ENCODE measurements at regions not wholly inside any gene's neighbourhood (a gene's known extent, or its start where the extent isn't known, plus 50 kb on each side); places are given as distances from the start of the nearest gene placed in this dataset.

GRCh38 chr20:50259705-50260478 is 69.3 kb downstream of the CEBPB start:
- no peak for DNase-seq

- DNase-seq, result peak; percentile 46
These were observed 70.0 kb downstream of the CEBPB start for GRCh38 chr20:50260479-50261221.

- DNase-seq, result no peak
These were observed 71.0 kb downstream of the CEBPB start for GRCh38 chr20:50261471-50262212.

DNA sequence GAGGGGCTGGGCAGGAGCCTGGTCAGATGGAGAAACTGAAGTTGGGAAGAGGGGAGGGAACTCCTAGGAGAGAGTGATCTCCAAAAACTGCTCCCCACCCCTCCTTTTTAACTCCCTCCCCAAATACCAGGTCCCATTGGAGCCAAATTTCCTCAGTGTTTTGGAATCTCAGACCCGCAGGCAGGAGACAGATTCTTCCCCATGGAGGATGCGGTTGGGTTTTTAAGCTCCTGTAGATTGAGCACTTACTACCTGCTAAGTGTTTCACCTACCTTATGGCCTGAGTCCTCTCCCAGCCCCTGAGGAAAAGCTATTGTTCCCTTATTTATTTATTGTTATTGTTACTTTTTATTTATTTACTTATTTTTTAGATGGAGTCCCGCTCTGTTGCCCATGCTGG is 73.2 kb downstream of the CEBPB start:
- no peak for DNase-seq

- no peak for DNase-seq
These were observed 74.0 kb downstream of the CEBPB start for GRCh38 chr20:50264534-50265145.

DNA sequence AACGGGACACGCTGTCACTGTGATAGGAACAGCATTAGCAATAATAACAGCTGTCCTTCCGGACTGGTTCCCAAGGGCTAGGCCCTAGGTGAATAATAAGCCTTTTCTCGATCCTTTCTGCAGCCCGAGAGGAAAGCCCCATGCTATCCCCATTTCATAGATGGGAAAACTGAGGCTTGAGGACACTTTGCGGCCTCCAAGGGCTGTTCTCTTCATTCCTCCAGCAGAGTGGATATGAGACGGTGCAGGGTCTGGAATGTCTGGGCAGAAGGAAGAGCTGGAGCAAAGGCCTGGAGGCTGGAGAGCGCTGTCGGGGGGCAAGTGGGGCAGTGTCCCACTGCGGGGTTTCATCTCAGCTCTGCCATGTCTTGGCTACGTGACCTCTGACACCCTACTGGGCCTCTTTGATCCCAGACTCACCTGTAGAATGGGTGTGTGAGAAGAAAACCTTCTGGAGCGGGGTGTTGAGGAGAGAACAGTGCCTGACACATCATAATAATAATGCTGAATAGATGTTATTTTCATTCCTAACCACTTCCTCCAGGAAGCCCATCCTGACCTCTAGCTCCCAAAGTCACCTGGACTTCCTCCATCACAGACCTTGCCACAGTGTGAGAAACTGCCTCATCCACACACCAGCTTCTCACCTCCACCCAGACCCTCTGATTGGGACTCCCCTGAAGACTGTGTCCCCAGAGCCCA is 74.8 kb downstream of the CEBPB start:
- DNase-seq, result no peak

DNA sequence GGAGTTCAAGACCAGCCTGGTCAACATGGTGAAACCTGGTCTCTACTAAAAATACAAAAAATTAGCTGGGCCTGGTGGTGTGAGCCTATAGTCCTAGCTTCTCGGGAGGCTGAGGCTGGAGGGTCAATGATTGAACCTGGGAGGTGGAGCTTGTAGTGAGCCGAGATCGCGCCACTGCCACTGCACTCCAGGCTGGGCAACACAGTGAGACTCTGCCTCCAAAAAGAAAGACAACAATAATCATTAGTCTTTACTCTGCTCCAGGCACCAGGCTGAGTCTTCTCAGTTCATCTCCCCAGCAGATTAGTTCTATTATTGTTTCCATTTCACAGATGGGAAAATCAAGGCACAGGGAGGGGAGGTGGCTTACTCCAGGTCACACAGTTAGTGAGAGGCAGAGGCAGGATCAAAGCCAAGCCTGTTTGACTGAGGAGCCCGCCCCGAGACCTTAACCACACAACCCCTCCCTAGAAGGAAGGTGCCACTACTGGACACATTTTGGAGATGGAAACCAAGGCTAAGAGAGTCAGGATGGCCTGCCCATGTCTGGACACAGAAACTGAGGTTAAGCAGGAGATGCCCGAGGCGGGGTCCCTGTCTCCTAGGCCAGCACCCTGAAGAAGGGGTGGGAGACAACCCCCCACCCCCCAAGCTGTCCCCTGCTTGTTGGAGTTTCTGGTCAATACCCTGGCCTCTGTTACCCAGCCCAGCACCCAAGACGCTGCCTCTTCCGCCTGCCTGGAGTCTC is 75.8 kb downstream of the CEBPB start:
- DNase-seq, result no peak

DNA sequence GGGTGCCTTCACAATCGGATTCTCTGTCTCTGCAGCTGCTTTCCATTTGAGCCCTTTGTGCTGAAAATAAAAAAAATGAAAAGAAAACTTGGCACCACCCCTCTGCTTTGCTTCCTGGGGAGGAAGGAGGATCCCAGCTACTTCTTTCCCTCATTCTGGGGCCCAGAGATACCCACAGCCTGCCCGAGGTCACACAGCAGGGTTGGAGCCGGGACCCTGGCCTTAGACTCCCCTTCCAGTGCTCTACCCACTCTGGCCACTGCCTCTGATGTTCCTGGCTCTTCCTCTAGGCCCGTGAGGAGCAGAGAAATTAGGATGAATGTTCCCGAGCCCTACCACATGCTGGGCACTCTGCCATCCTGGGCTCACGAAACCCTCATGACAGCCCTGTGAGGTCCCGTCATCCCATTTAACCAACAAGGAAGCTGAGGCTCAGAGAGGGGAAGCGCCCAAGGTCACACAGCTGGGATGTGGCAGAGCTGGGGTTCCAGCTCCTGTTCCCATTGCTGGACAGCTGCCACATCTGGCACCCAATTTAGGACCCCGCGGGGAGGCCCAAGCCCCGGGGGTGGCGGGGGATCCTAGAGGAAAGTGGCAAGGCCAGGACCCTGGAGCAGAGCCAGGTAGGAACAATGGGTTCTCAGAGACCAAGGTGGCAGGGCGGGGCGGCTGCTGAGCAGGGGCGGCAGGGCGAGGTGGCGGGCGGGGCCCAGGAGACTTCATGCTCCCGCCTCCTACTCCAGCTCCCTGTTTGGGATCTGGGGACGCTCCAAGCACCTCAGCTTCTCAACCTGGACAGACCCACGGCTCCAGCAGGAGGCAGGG is 76.6 kb downstream of the CEBPB start:
- peak; percentile 39 for DNase-seq

GRCh38 chr20:50267866-50268219 is 77.2 kb downstream of the CEBPB start:
- no peak for DNase-seq

GRCh38 chr20:50269091-50270033 is 78.7 kb downstream of the CEBPB start:
- no peak for DNase-seq

DNA sequence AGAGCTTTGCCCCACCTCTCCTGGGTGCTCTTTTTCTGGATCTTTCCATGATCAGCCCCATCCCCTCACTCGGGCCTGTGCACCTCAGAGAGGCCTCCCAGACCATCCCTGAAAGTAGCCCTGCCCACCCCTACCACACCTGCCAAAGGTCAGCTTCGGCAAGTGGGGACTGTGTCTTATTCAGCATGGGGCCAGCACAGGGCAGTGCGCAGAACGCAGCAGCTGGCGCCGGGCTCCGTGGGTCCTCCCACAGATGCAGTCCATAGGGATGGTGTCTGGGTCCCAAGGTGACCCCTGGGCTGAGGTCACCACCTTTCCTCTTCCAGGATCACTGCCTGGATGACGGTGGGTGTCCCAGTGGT is 79.4 kb downstream of the CEBPB start:
- no peak for DNase-seq

DNA sequence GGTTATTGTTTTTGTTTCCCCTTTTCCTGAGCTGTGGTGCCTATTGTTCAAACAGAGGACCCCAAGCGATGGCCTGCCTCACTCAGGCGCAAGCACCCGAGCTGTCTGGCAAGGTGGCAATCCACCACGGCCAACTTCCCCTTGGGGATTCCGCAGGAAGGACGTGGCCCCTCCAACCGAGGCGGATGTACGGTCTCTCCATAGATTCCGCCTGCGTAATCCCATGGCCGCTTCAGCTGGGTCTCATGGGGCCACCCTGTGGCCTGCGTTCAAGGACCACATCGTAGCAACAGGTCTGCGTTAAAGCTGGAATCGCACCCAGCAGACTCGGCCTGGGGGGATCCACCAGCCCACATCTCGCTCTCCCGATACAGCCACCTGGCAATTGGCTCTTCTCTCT is 79.9 kb downstream of the CEBPB start:
- no peak for DNase-seq

- no peak for DNase-seq
These were observed 80.5 kb downstream of the CEBPB start for GRCh38 chr20:50271176-50271575.

DNA sequence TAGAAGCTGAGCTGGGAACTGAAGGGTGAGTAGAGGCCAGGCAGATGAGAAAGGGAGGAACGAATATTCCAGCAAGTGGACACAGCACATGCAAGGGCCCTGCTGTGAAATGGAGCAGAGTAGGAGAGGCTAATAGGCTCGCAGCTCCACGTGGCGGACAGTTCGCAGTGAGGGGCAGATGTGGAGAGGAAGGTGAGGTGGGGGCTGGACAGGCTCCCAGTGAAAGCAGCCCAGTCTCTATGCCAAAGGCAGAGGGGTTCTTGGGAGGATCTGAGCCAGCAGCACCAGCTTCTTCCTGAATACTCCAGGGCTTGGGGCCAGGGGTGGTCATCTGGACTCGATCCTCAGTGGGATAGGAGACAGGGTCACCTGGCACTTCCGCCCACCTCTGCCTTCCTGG is 81.0 kb downstream of the CEBPB start:
- no peak for DNase-seq

DNA sequence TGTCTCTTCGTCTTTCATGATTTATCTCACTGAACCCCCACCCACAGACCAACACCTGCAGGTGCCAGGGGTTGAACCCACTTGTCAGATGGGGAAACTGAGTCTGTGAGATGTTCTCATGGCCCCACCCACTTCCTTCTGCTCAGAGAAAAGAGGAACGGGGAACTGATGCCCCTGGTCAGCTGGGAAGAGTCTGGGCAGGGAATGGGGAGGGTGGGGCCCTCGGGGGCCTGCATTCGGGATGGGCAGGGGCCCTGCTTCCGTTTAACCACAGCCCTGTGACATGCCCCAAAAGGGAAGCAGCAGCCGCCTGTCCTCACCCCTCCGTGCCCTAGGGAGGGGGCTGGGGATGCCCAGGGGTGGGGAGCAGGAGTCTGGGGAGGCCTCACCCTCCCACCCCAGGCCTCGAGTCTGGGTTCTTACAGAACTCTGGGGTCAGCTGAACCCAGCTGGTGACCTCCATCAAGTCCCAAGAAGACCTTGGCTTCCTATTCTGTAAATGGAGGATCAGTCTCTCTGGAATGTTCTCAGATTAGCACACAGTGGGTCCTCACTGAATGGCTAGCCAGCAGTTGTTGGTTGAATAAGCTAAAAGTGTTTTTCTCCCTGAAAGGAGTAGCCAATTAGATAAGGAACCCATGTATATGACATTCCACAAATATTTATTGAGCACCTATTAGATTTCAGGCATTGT is 81.5 kb downstream of the CEBPB start:
- DNase-seq, result no peak

GRCh38 chr20:50272724-50273446 is 82.3 kb downstream of the CEBPB start:
- no peak for DNase-seq

DNA sequence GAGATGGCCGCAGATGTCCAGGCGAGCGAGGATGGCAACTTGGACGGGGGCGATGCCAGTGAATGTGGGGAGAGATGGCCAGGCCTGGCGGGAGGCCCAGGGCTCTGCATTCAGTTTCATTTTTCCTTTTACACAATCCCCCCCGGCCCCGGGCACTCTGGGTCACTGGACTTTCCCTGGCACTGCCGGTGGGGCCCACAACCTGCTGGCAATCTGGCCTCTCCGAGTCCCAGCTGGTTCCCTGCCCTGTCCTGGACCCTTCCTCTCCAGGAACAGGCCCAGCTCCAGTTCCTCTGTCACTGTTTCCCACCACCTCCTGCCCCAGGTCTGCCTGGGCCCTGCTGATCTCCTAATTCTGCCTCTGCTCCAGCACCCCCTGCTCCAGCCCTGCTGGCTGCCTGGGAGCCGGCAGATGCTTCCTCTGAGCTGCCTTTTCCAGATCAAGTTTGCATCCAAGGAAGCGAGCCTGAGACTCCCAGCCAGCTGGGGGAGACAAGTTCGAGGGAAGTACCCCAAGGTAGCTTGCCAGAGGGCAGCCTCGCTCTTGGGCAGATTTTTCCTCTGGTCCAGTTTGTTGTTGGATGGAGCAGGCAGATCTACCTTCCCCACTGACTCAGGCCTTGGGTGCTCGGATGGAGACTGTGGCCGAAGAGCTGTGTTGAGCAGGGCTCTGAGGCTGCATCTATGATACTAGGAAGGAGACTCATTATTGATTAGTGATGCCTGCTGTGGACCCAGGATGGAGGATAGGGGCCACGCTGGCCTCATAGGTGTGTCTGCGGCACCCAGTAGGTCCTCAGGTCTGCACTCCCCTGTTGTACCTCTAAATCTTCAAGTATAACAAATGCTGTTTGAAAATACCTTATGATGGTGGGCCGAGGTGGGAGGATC is 83.2 kb downstream of the CEBPB start:
- DNase-seq, result no peak
